IMR-90 (cell line): ENCODE measurements at regions not wholly inside any gene's neighbourhood (a gene's known extent, or its start where the extent isn't known, plus 50 kb on each side); places are given as distances from the start of the nearest gene placed in this dataset.

Source experiments
- ATAC-seq: fragments of 200-7000 bp; cut with Tn5 transposase; 2 replicates; pipeline ENCODE4 v1.9.1; 2020; ENCODE audit warnings: low read depth, mild to moderate bottlenecking, moderate library complexity
- BruUV-seq: library from RNA; stranded (reverse); fragments of 400-500 nt; replicated peaks from 2 replicates; lab custom pipeline; 2021; lab: Mats Ljungman, UMichigan
- CTCF ChIA-PET: fragments of 300-600 bp; formaldehyde crosslinking; extraction: SDS; loops from one replicate; lab custom pipeline; 2021; ENCODE audit warnings: antibody characterized with exemption; lab: Yijun Ruan, JAX
- POLR2A ChIA-PET: fragments of 300-600 bp; sonication (Branson Sonifier 250); formaldehyde crosslinking; loops from one replicate; lab custom pipeline; 2022; ENCODE audit warnings: antibody characterized with exemption; ENCODE audit not compliant: unreplicated experiment; lab: Charles Lee
- DNase-seq: peaks from one replicate; pipeline ENCODE4 v3.0.0; 2013
- H2AFZ ChIP-seq: replicated peaks from 2 replicates; pipeline ENCODE3; 2013; ENCODE audit warnings: low read length, mild to moderate bottlenecking; ENCODE audit not compliant: poor library complexity
- H2AK5ac ChIP-seq: 2 replicates; pipeline ENCODE4 v1.6.1; 2013; ENCODE audit warnings: low read depth, low read length, inconsistent platforms
- H2AK9ac ChIP-seq: replicated peaks from 2 replicates; pipeline ENCODE3; 2013; ENCODE audit warnings: mild to moderate bottlenecking, low read depth, low read length, moderate library complexity; ENCODE audit not compliant: poor library complexity
- H2BK120ac ChIP-seq: 2 replicates; pipeline ENCODE4 v1.6.1; 2013; ENCODE audit warnings: low read depth, low read length, inconsistent platforms
- H2BK15ac ChIP-seq: 3 replicates; pipeline ENCODE4 v1.6.1; 2013; ENCODE audit warnings: low read depth, low read length, inconsistent platforms
- H2BK20ac ChIP-seq: 2 replicates; pipeline ENCODE4 v1.6.1; 2013; ENCODE audit warnings: low read depth, mild to moderate bottlenecking, inconsistent platforms, low read length, moderate library complexity
- H2BK5ac ChIP-seq: 2 replicates; pipeline ENCODE4 v1.6.1; 2013; ENCODE audit warnings: mild to moderate bottlenecking, low read depth, low read length, inconsistent platforms; ENCODE audit not compliant: poor library complexity, severe bottlenecking
- H3K14ac ChIP-seq: replicated peaks from 2 replicates; pipeline ENCODE4 v1.6.1; 2013; ENCODE audit warnings: low read depth, low read length, inconsistent platforms
- H3K18ac ChIP-seq: 2 replicates; pipeline ENCODE4 v1.6.1; 2013; ENCODE audit warnings: low read depth, low read length, control low read depth
- H3K23ac ChIP-seq: 2 replicates; pipeline ENCODE4 v1.6.1; 2013; ENCODE audit warnings: low read depth, low read length, inconsistent platforms
- H3K27ac ChIP-seq: 2 replicates; pipeline ENCODE4 v1.5.1; 2013; ENCODE audit warnings: mild to moderate bottlenecking, control low read depth, low read length; ENCODE audit not compliant: insufficient read depth
- H3K27me3 ChIP-seq: 2 replicates; pipeline ENCODE4 v1.6.1; 2013; ENCODE audit warnings: low read length; ENCODE audit not compliant: control insufficient read depth, insufficient read depth
- H3K36me3 ChIP-seq: 2 replicates; pipeline ENCODE4 v1.6.1; 2013; ENCODE audit warnings: low read length, mixed read lengths; ENCODE audit not compliant: control insufficient read depth, insufficient read depth
- H3K4ac ChIP-seq: 2 replicates; pipeline ENCODE4 v1.6.1; 2013; ENCODE audit warnings: low read depth, low read length, inconsistent platforms
- H3K4me1 ChIP-seq: 2 replicates; pipeline ENCODE4 v1.6.1; 2013; ENCODE audit warnings: low read length, mixed read lengths; ENCODE audit not compliant: control insufficient read depth, insufficient read depth
- H3K4me2 ChIP-seq: 2 replicates; pipeline ENCODE4 v1.6.1; 2013; ENCODE audit warnings: low read depth, mild to moderate bottlenecking, control low read depth, low read length, moderate library complexity
- H3K4me3 ChIP-seq: 2 replicates; pipeline ENCODE4 v1.5.1; 2013; ENCODE audit warnings: low read depth, mild to moderate bottlenecking, control low read depth, low read length, moderate library complexity; ENCODE audit not compliant: insufficient read depth
- H3K56ac ChIP-seq: 2 replicates; pipeline ENCODE4 v1.6.1; 2013; ENCODE audit warnings: low read length, inconsistent platforms; ENCODE audit not compliant: insufficient read depth; ENCODE audit errors: extremely low read depth
- H3K79me1 ChIP-seq, 2 experiments: 2 replicates each; pipeline ENCODE4 v1.6.1; 2013; ENCODE audit warnings: low read length in 2 of 2, inconsistent platforms in 1 of 2, low read depth in 1 of 2
- H3K9ac ChIP-seq: 2 replicates; pipeline ENCODE4 v1.6.1; 2013; ENCODE audit warnings: low read depth, low read length, control low read depth
- H3K9me1 ChIP-seq: 2 replicates; pipeline ENCODE4 v1.6.1; 2013; ENCODE audit warnings: low read length, inconsistent platforms; ENCODE audit not compliant: insufficient read depth
- H3K9me3 ChIP-seq: 2 replicates; pipeline ENCODE4 v1.6.1; 2013; ENCODE audit warnings: low read length; ENCODE audit not compliant: control insufficient read depth, insufficient read depth
- H4K20me1 ChIP-seq: 2 replicates; pipeline ENCODE4 v1.6.1; 2013; ENCODE audit warnings: low read length, inconsistent platforms; ENCODE audit not compliant: insufficient read depth
- H4K5ac ChIP-seq: 2 replicates; pipeline ENCODE4 v1.6.1; 2013; ENCODE audit warnings: mild to moderate bottlenecking, low read depth, low read length, control low read depth
- H4K8ac ChIP-seq, 2 experiments: 2 replicates each; pipeline ENCODE4 v1.6.1; 2013; ENCODE audit warnings: low read depth in 2 of 2, low read length in 2 of 2, control low read depth in 1 of 2, inconsistent platforms in 1 of 2
- H4K91ac ChIP-seq: 2 replicates; pipeline ENCODE4 v1.6.1; 2013; ENCODE audit warnings: low read depth, low read length, inconsistent platforms; ENCODE audit not compliant: insufficient read depth
- BHLHE40 ChIP-seq: fragments of 150-350 bp; IDR thresholded peaks from 2 replicates; pipeline ENCODE4 v1.6.1; 2016; ENCODE audit warnings: mild to moderate bottlenecking, low read depth, low read length
- CEBPB ChIP-seq: IDR thresholded peaks from 2 replicates; pipeline ENCODE4 v1.6.1; 2012; ENCODE audit warnings: low read depth, low read length, improper control_type of control experiment
- CHD1 ChIP-seq: IDR thresholded peaks from 2 replicates; pipeline ENCODE4 v1.6.1; 2012; ENCODE audit warnings: low read depth, low read length, improper control_type of control experiment
- FOS ChIP-seq: fragments of 150-350 bp; IDR thresholded peaks from 2 replicates; pipeline ENCODE4 v1.6.1; 2016; ENCODE audit warnings: low read depth, low read length
- MAZ ChIP-seq: IDR thresholded peaks from 2 replicates; pipeline ENCODE4 v1.6.1; 2012; ENCODE audit warnings: low read depth, mild to moderate bottlenecking, low read length, improper control_type of control experiment, moderate library complexity, borderline replicate concordance
- MXI1 ChIP-seq: IDR thresholded peaks from 2 replicates; pipeline ENCODE4 v1.6.1; 2012; ENCODE audit warnings: low read depth, mild to moderate bottlenecking, low read length, moderate library complexity, borderline replicate concordance
- NFE2L2 ChIP-seq: fragments of 150-350 bp; IDR thresholded peaks from 2 replicates; pipeline ENCODE4 v1.6.1; 2016; ENCODE audit warnings: low read depth, mild to moderate bottlenecking, low read length
- POLR2A ChIP-seq: IDR thresholded peaks from 2 replicates; pipeline ENCODE4 v1.6.1; 2012; ENCODE audit warnings: mild to moderate bottlenecking, low read depth, low read length
- RAD21 ChIP-seq: IDR thresholded peaks from 2 replicates; pipeline ENCODE4 v1.6.1; 2012; ENCODE audit warnings: low read length, improper control_type of control experiment
- RCOR1 ChIP-seq: IDR thresholded peaks from 2 replicates; pipeline ENCODE4 v1.6.1; 2012; ENCODE audit warnings: mild to moderate bottlenecking, low read length, improper control_type of control experiment; ENCODE audit not compliant: insufficient replicate concordance
- RFX5 ChIP-seq: IDR thresholded peaks from 2 replicates; pipeline ENCODE4 v1.8.0; 2012; ENCODE audit warnings: low read depth, mild to moderate bottlenecking, low read length, moderate library complexity
- SMC3 ChIP-seq: fragments of 150-350 bp; IDR thresholded peaks from 2 replicates; pipeline ENCODE4 v1.6.1; 2016; ENCODE audit warnings: low read depth, mild to moderate bottlenecking, antibody characterized with exemption, low read length, moderate library complexity
- WGBS, 2 experiments: methylation state at CpG; one replicate each; pipeline versions ENCODE4 v1.1.5 to v1.1.7; 2013; ENCODE audit warnings: missing lambda C conversion rate in 2 of 2; ENCODE audit not compliant: insufficient read length in 1 of 2; ENCODE audit errors: extremely low coverage in 2 of 2; 5-methylcytosine and 5-hydroxymethylcytosine counted together
- dilution Hi-C: fragments of 300-500 bp; cut with HindIII; formaldehyde crosslinking; loops from one replicate; pipeline ENCODE4 v1.14.3; 2018; ENCODE audit warnings: low sequenced_read_pairs; ENCODE audit not compliant: unreplicated experiment
- in situ Hi-C: fragments of 300-500 bp; cut with MboI; formaldehyde crosslinking; loops from 3 replicates; pipeline ENCODE4 v1.14.3; 2019; ENCODE audit warnings: low sequenced_read_pairs, inconsistent platforms, mixed read lengths
- intact Hi-C: fragments of 100-400 bp; cut with micrococcal nuclease; formaldehyde crosslinking; loops from 2 replicates; pipeline ENCODE4 v1.10.0; 2022
- TF ChIP-seq, protein P1 (sequence below): conservative IDR thresholded peaks from 2 replicates; pipeline ENCODE4 v1.5.1; 2012; ENCODE audit warnings: mild to moderate bottlenecking, low read depth, low read length, improper control_type of control experiment

DNA sequence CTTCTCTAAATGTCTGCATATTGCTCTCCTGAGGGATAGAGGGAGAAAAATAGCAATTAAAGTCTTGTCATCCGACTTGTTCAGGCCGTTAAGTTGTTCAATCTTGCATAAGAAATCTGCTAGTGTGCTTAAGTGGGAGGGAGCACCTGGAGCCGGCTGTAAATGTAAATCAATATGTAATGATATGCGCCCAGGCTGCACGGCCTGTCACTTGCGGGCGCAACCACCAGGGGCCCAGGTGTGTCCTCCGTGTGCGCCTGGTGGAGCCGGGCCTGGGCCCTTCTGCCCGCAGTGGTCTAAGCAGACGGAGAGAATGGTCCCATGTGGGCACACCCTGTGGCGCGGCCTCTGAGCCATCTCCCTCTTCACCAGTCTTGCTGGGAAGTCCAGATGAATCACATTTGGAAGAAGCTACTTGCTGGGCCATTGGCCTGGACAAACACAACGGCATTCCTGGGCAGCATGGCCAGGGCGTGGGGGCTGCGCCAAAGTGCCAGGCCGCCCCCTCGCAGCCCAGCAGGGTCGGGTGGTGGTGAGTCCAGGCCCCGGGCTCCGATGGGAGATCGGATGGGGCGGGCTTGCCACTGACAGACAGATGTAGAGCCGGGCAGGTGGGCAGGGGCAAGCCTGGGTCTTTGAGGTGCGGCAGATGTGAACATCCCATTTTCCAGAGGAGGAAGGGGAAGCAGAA lies 193.3 kb upstream of the C14orf180 start:
- dilution Hi-C loops = no loop called here
- Histone ChIP-seq H2BK15ac (no peak overlapping the region), H2BK5ac (no peak overlapping the region), H4K8ac (no peak overlapping the region), H3K14ac (no peak overlapping the region), H3K9me1 (no peaks in the 10 kb centered on the region), H3K56ac (no peak overlapping the region), H3K27me3 (no peaks in the 10 kb centered on the region), H2AK5ac (no peak overlapping the region), H3K4me1 (no peaks in the 10 kb centered on the region), H3K36me3 (no peaks in the 10 kb centered on the region), H2BK120ac (no peak overlapping the region), H4K5ac (no peak overlapping the region), H4K20me1 (no peaks in the 10 kb centered on the region), H4K91ac (no peak overlapping the region), H3K4me3 (no peak overlapping the region), H3K4ac (no peak overlapping the region), H3K79me1 (no peaks in the 10 kb centered on the region), H3K4me2 (no peak overlapping the region), H2AK9ac (no peak overlapping the region), H2BK20ac (no peak overlapping the region), H3K18ac (no peak overlapping the region), H2AFZ (no peak overlapping the region), H3K9ac (no peak overlapping the region), H3K23ac (no peak overlapping the region), H3K9me3 (peaks cover 26% of the 10 kb centered on the region), H3K27ac (no peak overlapping the region)
- intact Hi-C loops = no loop called here
- 90% methylated on average over 13 of the region's 26 CpGs; no CpG with 5 or more reads in 1 of the 2 experiments for WGBS, 2 experiments
- ATAC-seq (no peak), DNase-seq (no peak)
- TF ChIP-seq BHLHE40 (no peak), FOS (no peak), RCOR1 (no peak), RFX5 (no peak), MXI1 (no peak), CEBPB (no peak), SMC3 (no peak), POLR2A (no peak), CHD1 (no peak), RAD21 (no peak), MAZ (no peak), NFE2L2 (no peak)
- TF ChIP-seq, protein P1, sequence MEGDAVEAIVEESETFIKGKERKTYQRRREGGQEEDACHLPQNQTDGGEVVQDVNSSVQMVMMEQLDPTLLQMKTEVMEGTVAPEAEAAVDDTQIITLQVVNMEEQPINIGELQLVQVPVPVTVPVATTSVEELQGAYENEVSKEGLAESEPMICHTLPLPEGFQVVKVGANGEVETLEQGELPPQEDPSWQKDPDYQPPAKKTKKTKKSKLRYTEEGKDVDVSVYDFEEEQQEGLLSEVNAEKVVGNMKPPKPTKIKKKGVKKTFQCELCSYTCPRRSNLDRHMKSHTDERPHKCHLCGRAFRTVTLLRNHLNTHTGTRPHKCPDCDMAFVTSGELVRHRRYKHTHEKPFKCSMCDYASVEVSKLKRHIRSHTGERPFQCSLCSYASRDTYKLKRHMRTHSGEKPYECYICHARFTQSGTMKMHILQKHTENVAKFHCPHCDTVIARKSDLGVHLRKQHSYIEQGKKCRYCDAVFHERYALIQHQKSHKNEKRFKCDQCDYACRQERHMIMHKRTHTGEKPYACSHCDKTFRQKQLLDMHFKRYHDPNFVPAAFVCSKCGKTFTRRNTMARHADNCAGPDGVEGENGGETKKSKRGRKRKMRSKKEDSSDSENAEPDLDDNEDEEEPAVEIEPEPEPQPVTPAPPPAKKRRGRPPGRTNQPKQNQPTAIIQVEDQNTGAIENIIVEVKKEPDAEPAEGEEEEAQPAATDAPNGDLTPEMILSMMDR = no peak
- POLR2A ChIA-PET = no interaction called here
- CTCF ChIA-PET = no interaction called here
- in situ Hi-C loops = no loop called here
- BruUV-seq = no TSS peak
